GM12878 (cell line): ENCODE measurements at regions not wholly inside any gene's neighbourhood (a gene's known extent, or its start where the extent isn't known, plus 50 kb on each side); places are given as distances from the start of the nearest gene placed in this dataset.

Source experiments
- HCFC1 ChIP-seq: fragments of 150-350 bp; IDR thresholded peaks from 2 replicates; pipeline ENCODE4 v1.6.1; 2014; ENCODE audit warnings: low read length
- SIN3A ChIP-seq: IDR thresholded peaks from 2 replicates; pipeline ENCODE4 v1.6.1; 2012; ENCODE audit warnings: low read depth, low read length, improper control_type of control experiment

GRCh38 chr22:27083610-27084009 lies 426.2 kb downstream of the MIAT start:
- TF ChIP-seq SIN3A (no peak), HCFC1 (no peak)
